Stimulated activated CD4-positive, alpha-beta T cell treated with anti-CD3 and anti-CD28 coated beads, Interleukin-1b, Interleukin-23, amount 100 ng/mL, for 24 hours (primary cell): ENCODE measurements at regions not wholly inside any gene's neighbourhood (a gene's known extent, or its start where the extent isn't known, plus 50 kb on each side); places are given as distances from the start of the nearest gene placed in this dataset.
"Not testable (repeated sequence)": the region's sequence is repeated elsewhere in the genome, so short reads cannot be mapped to it uniquely, and the experiment has no call there.

Source experiments
- DNase-seq, 4 experiments: peaks; one replicate each; pipeline ENCODE4 v3.0.0-alpha.2; 2020; ENCODE audit warnings: low read depth in 4 of 4, low spot score in 1 of 4

DNA sequence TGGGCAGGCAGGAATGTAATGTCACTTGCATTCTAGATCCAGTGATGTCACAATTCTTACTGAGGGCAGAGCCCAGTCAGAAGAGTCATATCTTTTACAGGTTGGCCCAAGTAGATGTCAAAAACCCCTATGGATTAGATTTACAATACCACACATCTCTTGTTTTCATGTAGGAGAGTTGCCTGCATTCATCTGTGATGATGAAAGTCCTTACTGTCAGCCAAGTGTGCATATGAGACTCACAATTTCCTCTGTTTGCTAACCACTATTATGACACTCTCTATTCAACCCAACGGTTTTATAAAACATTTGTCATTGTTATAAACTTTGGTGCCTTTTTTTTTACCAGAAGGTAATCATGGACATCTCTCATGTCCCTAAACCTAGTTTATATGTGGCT is 898.8 kb upstream of the AMELY start:
- DNase-seq = no peak

DNA sequence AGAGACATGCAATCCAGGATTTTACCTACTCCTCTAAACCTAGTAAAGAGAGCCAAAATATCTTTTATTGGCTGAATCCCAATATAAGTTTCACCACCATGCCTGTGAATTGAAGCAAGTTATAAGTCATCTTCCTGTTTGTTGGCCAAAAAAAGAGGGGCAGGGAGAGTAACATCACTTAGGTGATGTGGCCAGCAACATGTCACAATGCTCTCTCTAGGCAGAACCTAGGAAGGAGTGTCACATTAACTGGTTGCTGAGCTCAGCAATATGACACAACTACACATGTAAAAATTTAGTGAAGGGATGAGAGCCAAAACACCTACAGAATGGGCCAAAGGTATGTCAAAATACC is 895.9 kb upstream of the AMELY start:
- no peak for DNase-seq

GRCh38 chrY:7806592-7807515 is 895.3 kb upstream of the AMELY start:
- DNase-seq = no peak

DNA sequence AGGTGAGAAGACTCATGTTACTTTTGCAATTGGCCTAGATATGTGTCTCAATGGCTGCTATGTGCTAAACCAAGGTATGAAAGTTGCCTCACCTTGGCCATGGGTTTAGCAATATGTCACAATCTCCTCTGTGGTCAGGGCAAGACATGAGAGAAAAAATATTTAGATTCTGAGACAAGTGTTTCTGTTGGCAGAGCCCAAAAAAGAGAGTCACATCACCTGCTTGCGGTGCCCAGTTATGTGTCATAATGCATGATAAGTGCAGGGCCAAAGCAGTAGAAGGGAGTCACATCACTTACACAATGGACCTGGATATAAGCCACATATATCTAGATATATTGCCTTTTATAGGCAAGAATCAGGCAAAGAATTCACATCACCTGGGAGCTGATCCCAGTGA is 894.1 kb upstream of the AMELY start:
- DNase-seq = no peak

DNA sequence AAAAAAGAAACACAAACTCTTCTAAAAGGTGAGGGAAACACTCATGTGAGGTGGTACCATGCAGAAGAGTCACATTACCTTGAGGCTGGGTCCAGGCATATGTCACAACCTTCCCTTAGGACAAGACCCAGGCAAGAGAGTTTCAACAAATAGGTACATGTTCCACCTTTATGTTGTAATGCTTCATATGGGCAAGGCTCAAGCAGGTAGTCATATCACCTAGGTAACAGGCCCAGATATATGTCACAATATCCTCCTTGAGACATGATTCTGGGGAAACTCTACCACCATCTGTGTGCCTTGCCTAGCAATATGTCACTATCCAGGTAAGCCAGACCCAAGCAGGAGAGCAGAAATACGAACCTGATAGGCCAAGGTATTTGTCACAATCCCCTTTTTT is 892.2 kb upstream of the AMELY start:
- DNase-seq = no peak

DNA sequence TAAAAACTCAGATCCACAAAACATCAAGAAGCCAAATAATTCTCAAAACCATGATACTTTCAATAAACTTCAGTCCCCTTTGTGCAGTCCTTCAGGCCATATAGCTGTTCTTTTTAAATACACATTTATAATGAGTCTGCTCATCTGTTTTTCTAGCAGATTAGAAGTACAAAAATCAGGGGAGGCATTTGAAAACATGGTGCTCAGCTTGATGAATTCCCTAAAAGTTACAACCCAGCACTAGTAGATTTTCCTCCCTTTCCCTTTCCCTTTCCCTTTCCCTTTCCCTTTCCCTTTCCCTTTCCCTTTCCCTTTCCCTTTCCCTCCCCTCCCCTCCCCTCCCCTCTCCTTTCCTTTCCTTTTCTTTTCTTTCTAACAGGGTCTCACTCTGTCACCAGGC is 884.6 kb upstream of the AMELY start:
- DNase-seq = no peak

- DNase-seq = no peak
These were observed 882.9 kb upstream of the AMELY start for GRCh38 chrY:7794441-7794840.

DNA sequence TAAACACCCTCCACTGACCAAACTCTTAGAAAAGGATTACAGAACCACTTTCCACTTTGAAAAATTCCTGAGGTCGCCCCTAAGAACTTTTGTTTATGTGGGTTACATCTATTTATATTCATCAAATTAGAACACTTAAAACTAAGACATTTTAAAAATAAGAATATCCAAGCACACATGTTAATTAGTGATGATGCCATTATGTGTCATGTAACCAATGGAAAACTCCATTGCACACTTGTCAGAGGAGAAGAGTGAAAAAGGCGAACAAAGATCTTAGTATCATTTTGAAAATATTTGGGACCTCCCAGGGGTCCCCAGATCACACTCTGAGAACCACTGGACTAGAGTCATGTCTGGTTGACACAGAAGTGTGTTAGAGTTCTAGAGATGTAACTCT is 882.4 kb upstream of the AMELY start:
- no peak for DNase-seq

DNA sequence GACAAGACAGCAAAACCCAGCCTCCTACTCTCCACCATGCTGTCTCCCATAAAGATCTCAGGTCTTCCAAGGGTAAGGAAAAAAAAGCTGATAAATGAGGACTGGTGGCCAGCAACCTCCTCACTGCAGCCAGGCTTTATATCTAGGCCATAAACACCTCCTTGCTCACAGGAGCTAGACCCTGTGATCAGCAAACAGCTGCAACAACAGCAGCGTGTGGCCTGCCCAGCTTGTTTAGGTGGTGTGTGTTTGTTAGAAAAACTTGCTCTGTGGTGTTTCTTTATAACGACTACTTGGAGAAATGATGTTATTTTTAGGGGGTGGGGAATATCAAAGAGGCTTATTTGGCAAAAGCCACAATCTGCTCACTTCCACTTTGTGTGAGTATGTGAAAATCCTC is 880.9 kb upstream of the AMELY start:
- no peak for DNase-seq

DNA sequence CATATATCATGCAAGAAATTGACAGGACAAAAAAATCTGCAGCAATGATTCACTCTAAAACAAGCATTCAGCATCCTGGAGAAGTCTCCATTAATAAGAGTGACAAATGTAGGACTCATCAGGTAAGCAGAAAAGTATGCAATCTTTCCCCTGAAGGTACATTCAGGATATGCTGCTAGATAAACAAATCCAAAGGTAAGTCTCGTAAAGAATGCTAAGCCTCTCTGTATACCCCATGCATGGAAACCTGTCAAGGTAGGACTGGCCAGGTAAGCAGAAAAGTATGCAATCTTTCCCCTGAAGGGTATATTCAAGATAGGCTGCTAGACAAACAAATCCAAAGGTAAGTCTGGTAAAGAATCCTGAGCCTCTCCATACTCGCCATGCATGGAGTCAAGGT is 869.9 kb upstream of the AMELY start:
- DNase-seq = no peak

DNA sequence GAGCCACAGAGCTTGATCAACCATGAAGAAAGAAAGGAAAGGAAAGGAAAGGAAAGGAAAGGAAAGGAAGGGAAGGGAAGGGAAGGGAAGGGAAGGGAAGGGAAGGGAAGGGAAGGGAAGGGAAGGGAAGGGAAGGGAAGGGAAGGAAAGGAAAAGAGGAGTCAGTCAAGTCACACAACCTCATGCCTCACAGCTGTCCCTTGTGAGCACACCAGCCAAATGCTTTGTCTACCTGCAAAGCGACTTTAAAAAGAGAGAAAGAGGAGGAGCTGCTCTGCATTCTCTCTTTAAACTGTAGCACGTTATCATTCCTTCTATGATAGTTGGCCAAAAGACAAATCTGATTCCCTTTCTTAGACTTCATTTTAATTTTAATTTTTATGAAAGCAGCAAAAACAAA is 863.9 kb upstream of the AMELY start:
- not testable (repeated sequence) for DNase-seq

- DNase-seq = no peak
These were observed 860.2 kb upstream of the AMELY start for GRCh38 chrY:7771771-7772170.

- no peak for DNase-seq
These were observed 858.3 kb upstream of the AMELY start for GRCh38 chrY:7769790-7770375.

DNA sequence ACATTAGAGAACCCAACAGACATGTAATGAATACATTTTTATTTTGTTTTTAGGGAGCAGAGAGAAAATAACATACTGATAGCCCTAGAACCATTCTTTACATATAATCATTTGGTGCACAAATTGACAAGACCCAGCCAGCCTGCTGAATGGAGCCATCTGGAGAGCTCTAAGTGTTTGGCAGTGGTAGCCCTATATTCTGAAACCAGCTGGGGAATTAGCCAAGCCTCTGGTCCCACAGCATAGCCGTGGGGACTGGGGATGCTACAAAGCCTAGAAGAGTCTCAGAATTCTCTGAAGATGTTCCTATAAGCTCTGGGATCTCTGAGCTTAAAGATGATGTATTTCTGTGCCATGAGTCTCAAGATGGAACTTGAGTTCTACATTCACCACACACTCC is 857.3 kb upstream of the AMELY start:
- DNase-seq = no peak

DNA sequence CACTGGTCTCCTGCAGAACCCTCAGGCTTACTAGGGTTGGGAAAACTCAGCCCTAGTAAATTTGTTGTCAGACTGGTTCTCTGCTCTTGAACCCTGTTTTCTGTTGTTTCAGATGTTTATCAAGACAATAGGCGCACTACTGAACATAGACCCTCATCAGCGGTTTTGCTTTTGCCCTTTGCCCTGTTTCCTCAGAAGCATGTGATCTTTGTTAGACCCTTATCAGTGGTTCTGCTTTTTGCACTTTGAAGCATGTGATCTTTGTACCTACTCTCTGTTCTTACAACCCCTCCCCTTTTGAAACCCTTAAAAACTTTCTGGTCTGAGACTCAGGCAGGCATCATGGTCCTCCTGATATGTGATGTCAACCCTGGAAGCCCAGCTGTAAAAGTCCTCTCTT is 842.2 kb upstream of the AMELY start:
- no peak for DNase-seq

GRCh38 chrY:7746781-7747180 is 835.2 kb upstream of the AMELY start:
- no peak for DNase-seq

GRCh38 chrY:7745581-7745901 is 834.0 kb upstream of the AMELY start:
- DNase-seq = no peak

GRCh38 chrY:7744691-7745580 is 833.4 kb upstream of the AMELY start:
- no peak for DNase-seq

DNA sequence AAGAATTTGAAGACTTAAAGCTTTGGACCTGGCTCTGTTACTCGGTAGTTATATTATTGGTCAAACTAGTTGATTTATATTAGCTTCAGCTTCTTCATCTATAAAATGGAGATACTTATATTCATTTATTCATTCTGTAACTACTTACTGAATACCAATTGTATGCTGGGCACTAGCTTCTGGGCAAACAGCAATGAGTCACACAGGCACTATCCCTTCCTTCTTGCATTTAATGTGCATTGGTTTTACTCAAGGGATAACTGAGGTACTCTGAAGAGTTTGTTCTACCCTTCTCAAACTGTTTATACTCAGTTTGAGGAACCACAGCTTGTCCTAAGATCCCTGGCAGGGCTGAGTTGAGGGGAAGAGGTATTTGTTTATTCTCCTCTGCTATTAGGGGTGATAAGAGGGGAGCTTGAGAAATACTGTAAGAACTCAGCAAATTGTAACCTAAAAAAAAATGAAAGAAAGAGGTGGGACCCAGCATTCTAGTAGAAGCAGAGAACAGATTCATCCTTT is 825.4 kb upstream of the AMELY start:
- DNase-seq = no peak

DNA sequence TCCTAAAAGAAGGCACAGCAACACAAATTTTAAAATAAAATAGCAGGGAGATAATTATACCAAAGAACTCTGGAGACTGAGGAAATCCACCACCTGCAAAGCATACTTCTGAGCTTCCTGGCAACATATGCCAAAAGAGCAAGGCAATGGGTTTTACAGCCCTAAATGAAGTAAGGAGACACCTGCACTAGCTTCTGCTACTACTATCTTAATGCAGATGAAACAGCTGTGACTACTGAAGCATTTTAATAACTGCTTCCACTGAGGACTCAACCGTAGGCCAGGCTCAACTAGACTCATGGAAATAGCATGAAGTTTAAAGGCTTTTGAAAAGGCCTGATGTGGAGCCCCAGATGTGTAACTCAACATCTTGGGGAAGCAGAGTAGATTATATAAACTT is 820.1 kb upstream of the AMELY start:
- DNase-seq = no peak

- no peak for DNase-seq
These were observed 819.1 kb upstream of the AMELY start for GRCh38 chrY:7730664-7731063.

GRCh38 chrY:7730071-7730470 is 818.5 kb upstream of the AMELY start:
- DNase-seq = no peak
